Heart left ventricle (tissue), 13 donors: ENCODE measurements at regions not wholly inside any gene's neighbourhood (a gene's known extent, or its start where the extent isn't known, plus 50 kb on each side); places are given as distances from the start of the nearest gene placed in this dataset.

Experiments
- CTCF ChIP-seq, 12 donors: fragments of 200-600 bp; sonication (generic) in 4 of 12; IDR thresholded peaks; one replicate each; pipeline versions ENCODE4 v1.5.0 to v1.8.0; 2018 to 2022; ENCODE audit warnings: antibody characterized with exemption in 12 of 12, mild to moderate bottlenecking in 5 of 12
- POLR2A ChIP-seq, 2 donors: fragments of 450-650 bp; IDR thresholded peaks; one replicate each; pipeline ENCODE4 v1.6.1; 2017; ENCODE audit warnings: antibody characterized with exemption in 2 of 2, mild to moderate bottlenecking in 2 of 2, moderate library complexity in 2 of 2
- donor health status: ischemic (EF 13 %, LVEDD 7.1; RV severe dilation, severe dysfunction).
- donor health status: DM: no; HTN: yes; CAD: no.
- donor health status: DM: no; HTN: no; CAD: no.
- donor health status: ischemic (EF 25% LVEDD 6.9; RV normal size, moderate dysfunction).
- donor health status: ischemic (EF 25% LVEDD 5.7; RV mildly dilated, moderate dysfunction).
- donor health status: ischemic (EF 35%, LVEDD 5.7; RV mildly dilated, moderate dysfunction).
- donor health status: nonischemic (EF 11% LVEDD 7.7; RV severe dilation, severe dysfunction).
- donor health status: DM: yes; HTN: yes; CAD: no.
- donor health status: PGD.
- donor health status: ischemic (EF 29% LVEDD 5.4; RV normal size, mild dysfunction).
- donor health status: nonischemic (EF 23%, LVEDD 6.1; RV moderate dilation, normal function).

GRCh38 chr7:155220903-155221302 is 76.8 kb upstream of the INSIG1 start:
- TF ChIP-seq POLR2A (IDR thresholded peaks at IDR 0.05) (no peak), CTCF (IDR thresholded peaks at IDR 0.05) (no peak)
